Mesendoderm (in vitro differentiated cells): ENCODE measurements at regions not wholly inside any gene's neighbourhood (a gene's known extent, or its start where the extent isn't known, plus 50 kb on each side); places are given as distances from the start of the nearest gene placed in this dataset.

Source experiments
- DNase-seq: peaks from one replicate; pipeline ENCODE4 v3.0.0; 2013
- H2AK5ac ChIP-seq: 2 replicates; pipeline ENCODE4 v1.6.1; 2013; ENCODE audit warnings: low read length, inconsistent platforms
- H2BK120ac ChIP-seq: 2 replicates; pipeline ENCODE4 v1.6.1; 2013; ENCODE audit warnings: low read depth, mild to moderate bottlenecking, low read length, moderate library complexity, mixed read lengths
- H2BK15ac ChIP-seq: replicated peaks from 2 replicates; pipeline ENCODE4 v1.6.1; 2013; ENCODE audit warnings: low read depth, mild to moderate bottlenecking, moderate library complexity
- H2BK5ac ChIP-seq: 2 replicates; pipeline ENCODE4 v1.6.1; 2013; ENCODE audit warnings: low read length, inconsistent platforms
- H3K18ac ChIP-seq: 2 replicates; pipeline ENCODE4 v1.6.1; 2013; ENCODE audit warnings: mild to moderate bottlenecking, low read length, mixed read lengths
- H3K23ac ChIP-seq: one replicate; pipeline ENCODE4 v1.6.1; 2013; ENCODE audit warnings: low read length
- H3K27ac ChIP-seq: 2 replicates; pipeline ENCODE4 v1.5.1; 2013; ENCODE audit warnings: low read depth, mild to moderate bottlenecking, inconsistent platforms, low read length, moderate library complexity
- H3K27me3 ChIP-seq: 2 replicates; pipeline ENCODE4 v1.6.1; 2013; ENCODE audit warnings: low read length, control low read depth, mild to moderate bottlenecking, inconsistent platforms; ENCODE audit not compliant: insufficient read depth, poor library complexity
- H3K36me3 ChIP-seq: 2 replicates; pipeline ENCODE4 v1.6.1; 2013; ENCODE audit warnings: low read length, inconsistent platforms; ENCODE audit not compliant: control insufficient read depth, insufficient read depth
- H3K4ac ChIP-seq: one replicate; pipeline ENCODE4 v1.6.1; 2013; ENCODE audit warnings: low read depth, mild to moderate bottlenecking, low read length, moderate library complexity
- H3K4me1 ChIP-seq: 2 replicates; pipeline ENCODE4 v1.6.1; 2013; ENCODE audit warnings: low read depth, low read length, inconsistent platforms; ENCODE audit not compliant: control insufficient read depth
- H3K4me2 ChIP-seq: 2 replicates; pipeline ENCODE4 v1.6.1; 2013; ENCODE audit warnings: low read length
- H3K4me3 ChIP-seq: 2 replicates; pipeline ENCODE4 v1.5.1; 2013; ENCODE audit warnings: mild to moderate bottlenecking, low read length
- H3K56ac ChIP-seq: one replicate; pipeline ENCODE4 v1.6.1; 2013; ENCODE audit warnings: low read length
- H3K79me1 ChIP-seq: 2 replicates; pipeline ENCODE4 v1.6.1; 2013; ENCODE audit warnings: low read length, inconsistent platforms
- H3K79me2 ChIP-seq: 2 replicates; pipeline ENCODE4 v1.6.1; 2013; ENCODE audit warnings: mild to moderate bottlenecking, low read length; ENCODE audit not compliant: control insufficient read depth, insufficient read depth
- H3K9ac ChIP-seq: 2 replicates; pipeline ENCODE4 v1.6.1; 2013; ENCODE audit warnings: low read length, inconsistent platforms
- H4K5ac ChIP-seq: one replicate; pipeline ENCODE4 v1.6.1; 2013; ENCODE audit warnings: low read length
- H4K8ac ChIP-seq: one replicate; pipeline ENCODE4 v1.6.1; 2013; ENCODE audit warnings: low read depth, mild to moderate bottlenecking, control low read depth, low read length, moderate library complexity
- whole genome bisulfite sequencing: extraction: QIAGEN DNeasy Blood & Tissue Kit; methylation state at CpG from one replicate; pipeline ENCODE4 v1.1.7; 2013; ENCODE audit warnings: low lambda C conversion rate, missing lambda C conversion rate; ENCODE audit not compliant: insufficient coverage; ENCODE audit errors: extremely low coverage; 5-methylcytosine and 5-hydroxymethylcytosine counted together

DNA sequence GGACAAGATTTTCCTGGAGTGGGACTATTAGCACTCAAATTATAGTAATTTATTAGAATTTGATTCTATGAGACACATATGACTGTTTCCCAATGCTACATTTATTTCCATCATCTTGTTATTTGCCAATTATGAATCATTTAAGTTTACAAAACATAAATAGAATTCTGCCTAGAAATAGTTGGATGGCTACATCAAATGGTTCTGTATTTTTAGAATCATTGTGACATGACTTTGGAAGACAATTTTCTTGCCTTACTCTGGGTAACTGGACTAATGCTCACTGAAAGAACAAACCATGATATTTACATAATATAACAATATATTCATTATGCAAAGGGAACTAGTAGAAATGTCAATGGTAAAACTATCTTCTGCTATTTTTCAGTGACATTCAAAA, 173.5 kb downstream of the ZIC1 start:
- Histone ChIP-seq H3K27ac (no peak overlapping the region), H3K23ac (no peak overlapping the region), H3K56ac (no peak overlapping the region), H2BK15ac (no peak overlapping the region), H3K27me3 (no peaks in the 10 kb centered on the region), H3K79me2 (no peaks in the 10 kb centered on the region), H3K18ac (no peak overlapping the region), H2AK5ac (no peak overlapping the region), H4K5ac (no peak overlapping the region), H2BK120ac (no peak overlapping the region), H3K79me1 (no peaks in the 10 kb centered on the region), H3K4me1 (no peaks in the 10 kb centered on the region), H3K4me2 (no peak overlapping the region), H4K8ac (no peak overlapping the region), H3K36me3 (no peaks in the 10 kb centered on the region), H3K9ac (no peak overlapping the region), H3K4ac (no peak overlapping the region), H3K4me3 (no peak overlapping the region), H2BK5ac (no peak overlapping the region)
- no peak for DNase-seq

DNA sequence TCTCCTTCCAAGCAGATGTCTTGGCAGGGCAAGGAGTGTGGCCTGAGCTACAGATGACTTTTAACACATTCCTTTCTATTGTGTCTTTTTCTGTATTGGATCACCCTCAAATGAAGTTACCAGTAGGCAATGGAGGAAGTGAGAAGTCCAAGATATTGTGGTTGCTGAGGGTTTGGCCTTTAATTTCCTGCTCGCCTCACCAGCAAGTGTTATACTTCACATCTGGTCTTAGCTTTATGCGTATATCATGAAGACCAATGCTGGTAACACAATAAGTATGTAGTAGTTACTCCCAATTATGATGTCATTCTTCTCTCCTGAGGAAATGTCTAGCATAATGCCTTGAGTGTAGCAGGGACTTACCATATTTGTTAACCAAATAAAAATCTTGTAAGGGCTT, 179.9 kb downstream of the ZIC1 start:
- Histone ChIP-seq H4K8ac (no peak overlapping the region), H3K36me3 (no peaks in the 10 kb centered on the region), H3K27me3 (no peaks in the 10 kb centered on the region), H3K79me2 (no peaks in the 10 kb centered on the region), H3K27ac (no peak overlapping the region), H2AK5ac (no peak overlapping the region), H3K9ac (no peak overlapping the region), H3K4me1 (no peaks in the 10 kb centered on the region), H3K23ac (no peak overlapping the region), H3K18ac (no peak overlapping the region), H4K5ac (no peak overlapping the region), H3K56ac (no peak overlapping the region), H2BK15ac (no peak overlapping the region), H3K79me1 (no peaks in the 10 kb centered on the region), H3K4me3 (no peak overlapping the region), H3K4me2 (no peak overlapping the region), H3K4ac (no peak overlapping the region), H2BK5ac (no peak overlapping the region), H2BK120ac (no peak overlapping the region)
- DNase-seq, result no peak
- no CpG with 5 or more reads among the region's 2 CpGs for WGBS

DNA sequence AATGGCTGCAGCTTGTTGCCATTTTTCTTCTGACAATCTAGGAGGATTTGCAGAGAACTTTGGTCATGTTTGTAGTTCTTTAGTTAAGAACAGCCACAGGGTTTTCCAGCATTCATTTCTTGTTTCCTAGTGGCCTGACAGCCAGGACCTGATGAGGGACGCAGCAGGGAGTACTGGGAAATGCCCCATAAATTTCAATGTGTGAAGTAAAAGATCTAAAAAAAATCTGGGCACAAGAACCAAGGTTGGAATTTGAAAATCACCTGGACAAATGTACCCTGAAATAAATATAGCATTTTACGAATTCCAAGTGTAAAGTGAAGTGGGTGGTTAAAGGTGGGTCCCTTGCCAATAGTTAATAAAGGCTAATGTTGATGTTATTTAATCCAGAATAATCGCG, 195.0 kb downstream of the ZIC1 start:
- Histone ChIP-seq H3K56ac (no peak overlapping the region), H3K79me1 (no peaks in the 10 kb centered on the region), H2BK15ac (no peak overlapping the region), H3K4ac (no peak overlapping the region), H3K36me3 (no peaks in the 10 kb centered on the region), H3K79me2 (no peaks in the 10 kb centered on the region), H3K27ac (no peak overlapping the region), H2BK120ac (no peak overlapping the region), H3K23ac (no peak overlapping the region), H3K4me1 (no peaks in the 10 kb centered on the region), H4K5ac (no peak overlapping the region), H3K18ac (no peak overlapping the region), H2BK5ac (no peak overlapping the region), H3K27me3 (no peaks in the 10 kb centered on the region), H3K9ac (no peak overlapping the region), H4K8ac (no peak overlapping the region), H3K4me3 (no peak overlapping the region), H2AK5ac (no peak overlapping the region), H3K4me2 (no peak overlapping the region)
- no CpG with 5 or more reads among the region's 4 CpGs for WGBS
- no peak for DNase-seq

DNA sequence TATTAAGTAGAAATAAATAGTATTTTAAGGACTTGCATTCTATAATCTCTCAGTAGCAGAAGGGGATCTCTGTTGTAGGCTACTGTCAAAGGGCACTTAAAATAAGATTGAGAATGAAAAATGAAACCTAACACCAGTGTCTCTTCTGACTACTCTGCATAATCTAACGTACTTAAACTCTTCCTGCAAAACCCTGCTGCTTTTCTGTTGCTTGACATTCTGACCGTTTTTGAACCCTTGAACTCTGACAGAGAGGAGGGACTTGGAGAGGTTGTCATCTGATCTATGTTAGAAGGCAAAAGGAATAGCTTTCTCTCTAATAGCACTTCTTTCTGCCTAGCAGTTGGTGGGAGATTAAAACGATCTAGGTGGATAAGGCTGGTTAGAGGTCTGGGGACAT, 204.6 kb downstream of the ZIC1 start:
- H3K4me3 ChIP-seq, result no peak overlapping the region
- H2BK120ac ChIP-seq, result no peak overlapping the region
- no peak overlapping the region for H4K8ac ChIP-seq
- H4K5ac ChIP-seq, result no peak overlapping the region
- no peaks in the 10 kb centered on the region for H3K79me2 ChIP-seq
- H2AK5ac ChIP-seq, result no peak overlapping the region
- WGBS, result no CpG with 5 or more reads among the region's 3 CpGs
- no peak overlapping the region for H3K18ac ChIP-seq
- H3K27ac ChIP-seq, result no peak overlapping the region
- no peaks in the 10 kb centered on the region for H3K27me3 ChIP-seq
- no peaks in the 10 kb centered on the region for H3K79me1 ChIP-seq
- H3K23ac ChIP-seq, result no peak overlapping the region
- no peak for DNase-seq
- H2BK5ac ChIP-seq, result no peak overlapping the region
- no peak overlapping the region for H3K4me2 ChIP-seq
- no peak overlapping the region for H3K9ac ChIP-seq
- H2BK15ac ChIP-seq, result no peak overlapping the region
- no peak overlapping the region for H3K56ac ChIP-seq
- H3K4ac ChIP-seq, result no peak overlapping the region
- H3K4me1 ChIP-seq, result no peaks in the 10 kb centered on the region
- H3K36me3 ChIP-seq, result no peaks in the 10 kb centered on the region

DNA sequence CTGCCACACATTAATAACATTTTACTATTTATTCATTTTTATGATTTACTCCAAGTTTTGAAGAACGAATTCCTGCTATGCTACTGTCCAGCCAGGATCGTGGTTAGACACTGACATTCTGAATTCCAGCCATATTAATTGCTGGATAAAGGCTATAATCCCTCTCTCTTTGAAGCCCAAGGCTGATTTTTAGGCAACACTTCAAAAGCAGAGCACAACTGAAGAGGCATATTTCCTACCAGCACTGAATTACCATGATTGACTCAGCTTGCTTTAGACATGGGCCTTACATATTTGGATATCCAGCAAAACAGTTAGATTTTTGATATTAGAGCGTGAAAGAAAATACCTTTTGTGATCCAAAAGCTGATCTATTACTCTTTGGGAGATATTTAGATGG, 205.0 kb downstream of the ZIC1 start:
- no peak overlapping the region for H3K4ac ChIP-seq
- H3K4me2 ChIP-seq, result no peak overlapping the region
- H4K5ac ChIP-seq, result no peak overlapping the region
- H3K27me3 ChIP-seq, result no peaks in the 10 kb centered on the region
- DNase-seq, result no peak
- no CpG with 5 or more reads among the region's 3 CpGs for WGBS
- no peak overlapping the region for H3K18ac ChIP-seq
- H2AK5ac ChIP-seq, result no peak overlapping the region
- H3K36me3 ChIP-seq, result no peaks in the 10 kb centered on the region
- no peak overlapping the region for H3K27ac ChIP-seq
- H2BK15ac ChIP-seq, result no peak overlapping the region
- H2BK5ac ChIP-seq, result no peak overlapping the region
- H4K8ac ChIP-seq, result no peak overlapping the region
- no peak overlapping the region for H3K56ac ChIP-seq
- H3K79me2 ChIP-seq, result no peaks in the 10 kb centered on the region
- no peaks in the 10 kb centered on the region for H3K4me1 ChIP-seq
- no peak overlapping the region for H2BK120ac ChIP-seq
- no peaks in the 10 kb centered on the region for H3K79me1 ChIP-seq
- H3K9ac ChIP-seq, result no peak overlapping the region
- H3K4me3 ChIP-seq, result no peak overlapping the region
- H3K23ac ChIP-seq, result no peak overlapping the region

DNA sequence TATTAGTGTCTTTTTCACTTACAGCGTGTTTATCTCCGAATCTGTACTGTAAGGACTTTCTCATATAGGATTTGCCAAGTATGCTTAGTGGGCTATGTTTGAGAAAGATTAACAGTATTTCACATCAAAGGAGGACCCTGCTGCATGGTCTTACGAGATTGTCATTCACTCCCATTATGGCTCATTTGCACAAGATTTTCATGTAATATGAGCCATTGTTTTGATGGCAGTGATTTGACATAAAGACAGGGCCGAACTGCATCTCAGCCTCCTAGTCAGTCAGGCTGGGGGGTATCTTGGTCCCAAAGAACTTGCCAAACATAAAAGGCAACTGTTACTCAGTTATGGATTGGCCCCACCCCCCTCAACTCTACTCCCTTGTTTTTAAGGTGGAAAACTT, 205.9 kb downstream of the ZIC1 start:
- no CpG with 5 or more reads among the region's 4 CpGs for WGBS
- Histone ChIP-seq H3K23ac (no peak overlapping the region), H4K8ac (no peak overlapping the region), H3K4me2 (no peak overlapping the region), H2BK120ac (no peak overlapping the region), H3K27me3 (no peaks in the 10 kb centered on the region), H2BK15ac (no peak overlapping the region), H3K4ac (no peak overlapping the region), H2AK5ac (no peak overlapping the region), H3K4me1 (no peaks in the 10 kb centered on the region), H3K36me3 (no peaks in the 10 kb centered on the region), H4K5ac (no peak overlapping the region), H3K4me3 (no peak overlapping the region), H3K27ac (no peak overlapping the region), H3K79me2 (no peaks in the 10 kb centered on the region), H3K18ac (no peak overlapping the region), H2BK5ac (no peak overlapping the region), H3K79me1 (no peaks in the 10 kb centered on the region), H3K9ac (no peak overlapping the region), H3K56ac (no peak overlapping the region)
- no peak for DNase-seq
